ENCODE measurements at regions not wholly inside any gene's neighbourhood (a gene's known extent, or its start where the extent isn't known, plus 50 kb on each side); places are given as distances from the start of the nearest gene placed in this dataset.

DNA sequence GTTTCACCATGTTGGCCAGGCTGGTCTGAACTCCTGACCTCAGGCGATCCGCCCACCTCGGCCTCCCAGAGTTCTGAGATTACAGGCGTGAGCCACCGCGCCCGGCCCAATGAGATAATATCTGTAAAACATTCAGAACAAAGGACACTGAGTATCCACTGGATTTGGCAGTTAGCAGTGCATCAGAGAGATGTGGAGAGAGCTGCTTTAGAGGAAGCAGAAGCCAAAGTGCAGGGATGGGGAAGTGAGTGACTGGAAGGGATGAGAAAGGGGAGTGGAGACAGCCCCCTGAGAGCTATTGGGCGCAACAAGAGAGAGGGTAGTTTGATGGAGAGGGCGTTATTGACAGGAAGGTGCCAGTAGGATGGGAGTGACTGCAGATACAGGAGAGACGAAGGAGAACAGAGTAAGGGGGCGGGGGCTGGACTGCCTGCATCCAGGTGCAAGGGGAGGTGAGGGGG is 157.5 kb upstream of the SHB start:
- no peak for TF ChIP-seq EZH2phosphoT487 (IDR thresholded peaks at IDR 0.05; ENCODE audit: borderline replicate concordance)
- TF ChIP-seq, protein P1, sequence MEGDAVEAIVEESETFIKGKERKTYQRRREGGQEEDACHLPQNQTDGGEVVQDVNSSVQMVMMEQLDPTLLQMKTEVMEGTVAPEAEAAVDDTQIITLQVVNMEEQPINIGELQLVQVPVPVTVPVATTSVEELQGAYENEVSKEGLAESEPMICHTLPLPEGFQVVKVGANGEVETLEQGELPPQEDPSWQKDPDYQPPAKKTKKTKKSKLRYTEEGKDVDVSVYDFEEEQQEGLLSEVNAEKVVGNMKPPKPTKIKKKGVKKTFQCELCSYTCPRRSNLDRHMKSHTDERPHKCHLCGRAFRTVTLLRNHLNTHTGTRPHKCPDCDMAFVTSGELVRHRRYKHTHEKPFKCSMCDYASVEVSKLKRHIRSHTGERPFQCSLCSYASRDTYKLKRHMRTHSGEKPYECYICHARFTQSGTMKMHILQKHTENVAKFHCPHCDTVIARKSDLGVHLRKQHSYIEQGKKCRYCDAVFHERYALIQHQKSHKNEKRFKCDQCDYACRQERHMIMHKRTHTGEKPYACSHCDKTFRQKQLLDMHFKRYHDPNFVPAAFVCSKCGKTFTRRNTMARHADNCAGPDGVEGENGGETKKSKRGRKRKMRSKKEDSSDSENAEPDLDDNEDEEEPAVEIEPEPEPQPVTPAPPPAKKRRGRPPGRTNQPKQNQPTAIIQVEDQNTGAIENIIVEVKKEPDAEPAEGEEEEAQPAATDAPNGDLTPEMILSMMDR (conservative IDR thresholded peaks at IDR 0.05; ENCODE audit: low read length), result no peak

All from Loucy (cell line).